HG02885 (cell line): ENCODE measurements at regions not wholly inside any gene's neighbourhood (a gene's known extent, or its start where the extent isn't known, plus 50 kb on each side); places are given as distances from the start of the nearest gene placed in this dataset.

Experiments
- ATAC-seq: cut with Tn5 transposase; IDR thresholded peaks from one replicate; pipeline ENCODE4 v1.9.1; 2021; ENCODE audit warnings: mild to moderate bottlenecking; ENCODE audit not compliant: unreplicated experiment, poor library complexity

- ATAC-seq = no peak
These were observed 54.2 kb downstream of the FOXI1 start for GRCh38 chr5:170159947-170160346.

DNA sequence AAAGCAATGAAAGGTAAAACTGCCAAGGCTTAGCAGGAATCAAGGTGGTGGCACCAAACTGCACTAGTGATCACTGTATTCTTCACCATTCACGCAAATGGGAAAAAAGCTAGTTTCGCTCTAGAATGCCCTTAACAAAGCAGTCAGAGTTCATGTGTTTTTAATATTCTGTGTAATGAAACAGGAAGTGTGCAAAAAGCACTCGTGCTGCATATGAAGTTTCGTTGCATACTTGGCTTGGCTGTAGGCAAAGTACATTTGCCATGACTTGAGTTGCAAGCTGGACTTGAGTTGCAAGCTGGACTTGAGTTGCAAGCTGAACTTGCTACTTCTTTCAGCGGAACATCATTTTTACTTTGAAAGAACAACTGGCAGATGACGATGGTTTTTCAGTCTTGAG lies 55.4 kb downstream of the FOXI1 start:
- ATAC-seq = peak; percentile 47

- ATAC-seq = no peak
These were observed 57.1 kb downstream of the FOXI1 start for GRCh38 chr5:170162631-170163321.

- no peak for ATAC-seq
These were observed 58.4 kb downstream of the FOXI1 start for GRCh38 chr5:170164087-170164486.

DNA sequence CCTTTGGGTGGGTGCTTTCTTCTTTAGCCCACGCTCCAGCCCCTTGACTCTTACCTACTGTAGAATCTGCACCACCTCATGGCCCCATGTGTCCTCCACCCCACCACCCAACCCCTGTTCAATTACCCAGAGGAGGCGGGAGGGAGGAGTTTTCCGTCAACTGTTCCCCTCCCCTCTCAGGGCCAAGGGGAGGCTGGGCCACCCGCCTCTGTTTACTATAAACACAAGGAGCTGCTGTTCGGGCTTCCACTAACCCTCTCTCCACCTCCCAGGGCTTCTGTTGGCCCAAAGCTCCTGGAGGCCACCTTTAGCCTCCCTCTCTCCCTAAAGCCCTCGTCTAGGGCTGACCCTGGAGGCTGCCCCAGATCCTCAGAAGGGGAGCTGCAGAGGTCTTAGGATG lies 59.2 kb downstream of the FOXI1 start:
- ATAC-seq = no peak

DNA sequence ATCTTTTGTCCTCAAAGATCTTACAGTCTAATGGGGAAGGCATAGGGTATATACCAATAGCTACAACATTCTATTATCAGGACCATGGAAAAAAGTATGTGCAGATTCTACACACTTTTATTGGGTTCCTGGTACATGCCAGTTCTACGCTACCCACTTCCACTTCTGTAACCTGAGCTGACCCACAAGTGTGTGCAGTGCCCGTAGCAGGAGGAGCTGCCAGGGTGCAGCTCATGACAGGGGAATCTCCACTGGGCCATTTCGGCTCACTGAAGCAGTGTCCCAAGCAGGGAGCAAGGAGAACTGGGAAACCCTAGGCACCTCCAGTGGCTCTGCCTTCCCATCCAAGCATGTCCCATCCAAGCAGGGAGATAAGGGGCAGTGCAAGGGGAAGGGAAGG lies 60.4 kb downstream of the FOXI1 start:
- ATAC-seq = no peak

GRCh38 chr5:170168002-170168401 lies 62.3 kb downstream of the FOXI1 start:
- ATAC-seq = no peak

DNA sequence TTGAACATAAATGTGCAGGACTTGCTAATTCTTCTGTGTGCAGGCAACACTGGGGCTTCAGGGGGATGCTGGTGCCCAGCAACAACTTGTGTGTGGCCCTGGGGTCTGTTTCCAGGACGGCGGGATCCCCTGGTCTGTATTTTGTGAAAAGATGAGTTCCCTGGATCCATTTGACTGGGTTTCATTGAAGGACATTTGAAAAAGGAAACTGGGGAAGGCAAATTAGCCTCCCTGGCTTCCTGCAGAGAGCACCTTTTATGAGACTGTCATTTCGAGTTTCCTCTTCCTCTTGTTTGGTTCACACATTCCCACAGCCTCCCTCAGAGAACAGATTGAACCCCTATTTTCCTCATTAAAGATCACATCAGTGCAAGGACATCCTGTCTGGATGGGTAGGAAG lies 63.1 kb downstream of the FOXI1 start:
- ATAC-seq = no peak

DNA sequence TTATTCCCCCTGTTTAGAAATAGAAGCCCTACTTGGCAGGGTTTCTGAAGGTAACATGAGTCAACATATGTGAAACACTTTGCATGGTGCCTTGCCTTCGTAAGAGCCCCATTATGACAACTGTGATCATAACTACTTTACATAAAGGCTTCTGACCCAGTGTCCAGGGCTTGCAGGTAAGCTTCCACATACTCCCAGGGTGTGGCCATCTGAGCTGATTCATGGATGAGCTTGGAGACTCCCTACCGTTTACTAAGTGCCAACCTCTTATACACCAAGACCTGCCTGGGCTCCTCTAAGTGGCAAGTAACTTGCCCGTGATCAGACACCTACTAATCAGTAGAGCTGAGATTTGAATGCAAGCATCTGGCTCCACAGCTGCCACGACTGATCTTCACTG lies 62.8 kb upstream of the C5orf58 start:
- no peak for ATAC-seq

GRCh38 chr5:170171811-170172210 lies 61.0 kb upstream of the C5orf58 start:
- no peak for ATAC-seq

DNA sequence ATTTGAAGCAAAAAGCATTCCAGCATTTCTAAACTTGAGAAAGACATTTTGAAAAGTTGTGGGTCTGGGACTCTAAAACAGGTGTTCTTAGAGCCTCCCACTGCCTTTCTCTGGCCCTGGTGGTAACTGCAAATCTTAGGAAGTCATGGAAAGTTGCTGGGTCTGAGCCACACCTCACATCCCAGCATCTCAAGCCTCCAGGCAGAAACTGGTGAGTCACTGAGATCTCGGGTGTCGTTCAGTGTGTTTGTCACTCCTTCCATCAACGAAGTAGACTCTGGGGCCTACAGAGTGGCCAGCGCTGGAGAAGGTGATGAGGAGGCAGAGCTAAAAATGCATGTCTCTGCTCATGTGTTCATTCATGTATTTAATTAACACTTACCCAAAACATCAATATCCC lies 59.6 kb upstream of the C5orf58 start:
- ATAC-seq = no peak

DNA sequence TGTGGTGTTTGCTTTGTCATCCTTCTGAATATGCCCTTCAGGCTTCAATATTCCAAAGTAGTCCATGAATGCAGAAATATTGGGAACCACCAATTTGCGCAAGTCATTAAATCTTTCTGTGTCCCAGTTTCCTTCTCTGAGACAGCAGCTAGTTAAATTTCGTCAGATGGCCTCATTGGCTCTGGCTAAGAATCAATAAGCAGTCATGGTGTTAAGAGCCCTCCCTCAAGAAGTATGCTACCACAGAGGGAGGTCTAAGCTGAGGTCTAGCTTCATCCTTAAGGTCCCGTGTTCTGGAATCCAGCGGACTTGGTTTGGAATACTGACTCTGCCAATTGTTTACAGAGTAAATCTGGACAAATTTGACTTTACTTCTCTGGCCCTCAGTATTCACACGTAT lies 59.1 kb upstream of the C5orf58 start:
- no peak for ATAC-seq

- no peak for ATAC-seq
These were observed 55.9 kb upstream of the C5orf58 start for GRCh38 chr5:170176916-170177315.

DNA sequence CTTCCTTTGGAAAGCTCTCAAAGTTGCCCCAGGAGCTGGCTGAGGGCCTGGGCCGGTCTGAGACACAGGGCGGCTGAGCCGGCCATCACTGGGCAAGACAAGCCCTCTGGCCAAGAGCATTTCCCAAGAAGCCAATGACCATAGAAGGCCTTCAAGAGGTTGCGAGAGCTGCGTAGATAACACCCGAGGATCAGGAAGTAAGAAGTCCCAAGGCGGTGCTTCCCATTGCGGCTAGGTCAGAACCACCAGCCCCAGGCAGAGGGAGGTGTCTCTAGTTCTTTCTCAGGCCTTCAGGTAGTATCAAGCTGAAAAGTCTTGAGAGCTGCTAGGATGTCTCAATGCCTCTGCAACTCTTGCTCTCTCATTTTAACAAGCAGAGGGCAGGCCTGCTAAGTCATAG lies 54.0 kb upstream of the C5orf58 start:
- no peak for ATAC-seq

GRCh38 chr5:170179626-170180025 lies 53.2 kb upstream of the C5orf58 start:
- no peak for ATAC-seq

DNA sequence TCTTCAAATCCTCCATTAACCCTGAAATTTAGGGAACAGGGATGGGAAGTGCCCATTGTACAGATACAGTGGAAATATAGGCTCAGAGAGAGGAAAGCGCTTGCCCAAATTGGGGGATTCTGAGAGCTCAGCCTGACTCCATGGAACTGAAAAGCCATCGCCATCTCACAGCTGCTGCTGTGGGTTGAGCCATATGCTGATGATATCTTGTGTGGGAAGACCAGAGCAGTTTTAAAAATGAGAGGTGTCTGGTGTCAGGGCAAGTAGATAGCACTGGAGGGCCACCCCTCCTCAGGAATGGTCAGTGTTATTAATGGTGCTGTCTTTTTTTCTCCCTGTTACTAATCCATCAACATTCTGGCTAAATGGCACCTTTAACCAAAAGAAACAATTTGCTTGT lies 50.9 kb upstream of the C5orf58 start:
- no peak for ATAC-seq

- no peak for ATAC-seq
These were observed 50.3 kb upstream of the C5orf58 start for GRCh38 chr5:170182491-170182890.
